HG03159 (cell line): ENCODE measurements at regions not wholly inside any gene's neighbourhood (a gene's known extent, or its start where the extent isn't known, plus 50 kb on each side); places are given as distances from the start of the nearest gene placed in this dataset.

Source experiments
- ATAC-seq: cut with Tn5 transposase; IDR thresholded peaks from one replicate; pipeline ENCODE4 v1.9.1; 2021; ENCODE audit warnings: mild to moderate bottlenecking, moderate library complexity; ENCODE audit not compliant: unreplicated experiment

DNA sequence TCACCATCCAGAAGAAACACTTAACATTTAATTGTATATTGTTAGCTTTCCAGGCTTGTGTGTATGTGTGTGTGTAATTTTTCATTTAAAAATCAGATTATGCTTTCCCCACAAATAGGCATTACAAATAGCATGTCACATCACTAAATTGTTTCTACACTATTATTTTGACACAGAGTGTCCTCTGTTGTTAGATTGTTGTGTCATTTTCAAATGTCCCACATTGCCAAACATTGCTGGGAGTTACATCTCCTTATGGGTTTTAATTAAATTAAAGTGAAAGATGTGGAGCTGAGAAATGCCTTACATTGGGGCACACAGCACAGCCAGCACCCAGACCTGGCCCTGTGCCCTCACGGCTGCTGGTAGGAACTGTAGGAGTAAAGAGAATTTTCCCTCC, 295.6 kb downstream of the ZEB1 start:
- ATAC-seq, result no peak

DNA sequence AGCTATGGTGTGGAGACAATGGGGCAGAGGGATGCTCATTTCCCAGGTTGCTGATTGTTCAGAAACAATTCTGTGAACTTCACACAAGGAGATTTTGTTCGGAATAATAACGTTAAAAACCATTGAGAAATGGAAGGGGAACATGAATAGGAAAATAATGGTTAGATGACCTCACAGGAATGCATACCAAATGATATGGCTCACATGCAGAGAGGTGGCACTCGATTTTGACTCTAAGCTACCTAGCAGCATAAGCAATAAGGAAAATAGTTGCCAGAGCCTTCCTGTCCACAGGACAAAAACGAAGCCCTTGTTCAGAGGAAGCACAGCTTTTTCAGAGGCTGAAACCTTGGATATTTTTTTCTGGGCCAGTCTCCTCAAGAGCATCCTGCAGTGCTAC, 293.1 kb downstream of the ZEB1 start:
- no peak for ATAC-seq

DNA sequence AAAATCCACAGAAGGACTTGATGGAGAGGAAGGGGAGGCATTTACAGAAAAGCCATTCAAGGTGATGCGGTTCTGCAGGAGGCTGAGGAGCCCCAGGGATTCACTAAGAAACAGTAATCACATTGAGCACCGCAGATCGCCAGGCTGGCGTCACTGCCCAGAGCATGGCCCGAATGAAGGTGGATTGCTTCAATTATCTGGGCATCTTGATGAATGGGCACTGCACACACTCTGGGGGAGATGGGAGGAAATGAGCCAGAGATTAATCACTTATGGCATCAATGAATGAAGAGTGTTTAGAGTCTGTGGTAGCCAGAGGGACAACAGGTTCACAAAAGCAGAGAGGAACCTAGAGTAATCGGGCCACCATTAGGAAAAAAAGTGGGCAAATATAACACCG, 292.1 kb downstream of the ZEB1 start:
- ATAC-seq, result no peak

DNA sequence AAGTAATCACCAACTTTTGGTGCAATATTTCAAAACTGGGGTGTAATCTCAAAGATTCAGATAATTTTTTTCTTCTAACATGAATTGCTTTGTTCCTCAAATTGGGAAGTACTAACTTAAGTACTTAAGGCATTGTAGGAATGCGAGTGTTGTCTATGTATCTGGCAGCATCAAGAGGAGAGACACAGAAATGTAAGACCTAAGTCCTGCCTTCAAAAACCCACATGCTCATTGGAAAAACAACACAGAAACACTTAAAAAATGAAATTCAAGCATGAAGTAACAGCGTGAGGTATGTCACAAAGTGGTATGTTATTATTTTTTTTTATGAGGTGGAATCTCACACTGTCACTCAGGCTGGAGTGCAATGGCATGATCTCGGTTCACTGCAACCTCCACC, 288.5 kb downstream of the ZEB1 start:
- no peak for ATAC-seq

DNA sequence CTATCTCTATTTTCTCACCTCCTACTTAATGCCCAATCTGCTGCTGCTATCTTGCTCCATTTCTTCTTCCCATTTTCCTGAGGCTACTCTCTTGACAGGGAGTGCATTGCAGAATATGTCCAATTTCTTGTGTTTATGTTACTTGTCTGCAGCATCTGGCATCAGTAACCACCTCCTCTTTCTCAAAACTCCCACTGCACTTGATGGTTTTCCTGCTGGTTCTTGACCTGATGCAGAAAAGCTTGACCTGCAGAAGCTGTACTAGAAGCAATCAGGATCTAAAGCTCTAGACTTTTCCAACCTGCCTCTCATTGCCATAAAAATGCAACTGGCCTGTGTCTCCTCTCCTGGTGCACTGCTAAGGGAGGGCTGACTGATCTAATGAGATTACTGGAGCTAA, 287.8 kb downstream of the ZEB1 start:
- no peak for ATAC-seq

DNA sequence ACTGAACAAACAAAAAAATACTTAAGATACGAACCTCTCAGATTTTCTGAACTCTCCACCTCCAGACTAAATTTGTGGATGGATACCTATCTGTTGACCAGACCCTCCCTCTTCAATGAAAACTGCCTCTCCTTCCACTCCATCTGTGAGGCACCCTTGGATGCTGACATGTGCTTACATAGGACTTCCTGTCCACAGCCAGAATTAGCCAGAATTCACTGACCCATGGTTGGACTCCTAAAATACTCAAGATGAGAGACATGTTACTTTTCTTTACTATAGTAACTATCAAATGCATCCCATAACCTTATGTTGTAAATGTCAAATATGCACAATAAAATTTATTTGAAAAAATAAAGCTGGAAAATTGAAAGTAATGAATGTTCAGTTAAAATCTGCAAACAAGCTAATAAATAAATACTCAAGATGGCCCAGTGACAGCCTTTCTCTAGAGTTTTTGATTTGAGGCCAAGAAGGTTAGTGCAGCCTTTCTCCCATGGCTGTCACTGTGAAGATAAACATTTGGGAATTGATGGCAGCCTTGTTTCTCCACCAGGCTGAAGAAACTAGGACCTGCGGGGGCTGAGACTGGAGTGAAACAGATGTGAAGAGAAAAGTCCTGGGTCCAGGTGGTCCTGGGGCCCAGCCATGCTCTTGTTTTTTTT, 287.0 kb downstream of the ZEB1 start:
- ATAC-seq, result no peak

DNA sequence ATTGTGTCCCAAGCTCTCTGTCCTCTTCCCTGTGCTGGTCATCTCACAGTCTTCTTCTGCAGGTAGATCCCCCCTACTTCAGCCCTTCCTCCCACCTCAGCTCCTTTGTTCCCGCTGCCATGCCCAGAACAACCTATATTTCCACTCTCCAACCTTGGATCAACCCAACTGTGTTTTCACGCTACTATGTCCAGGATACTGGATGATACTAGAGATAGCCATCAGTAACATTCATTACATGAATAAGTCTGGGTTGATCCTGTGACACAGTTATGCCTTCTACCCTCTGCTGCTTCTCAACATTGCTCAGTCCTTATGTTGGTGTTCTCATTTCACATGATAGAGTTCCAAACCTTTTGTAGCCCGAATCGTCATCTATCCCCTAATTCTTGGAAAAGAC, 286.4 kb downstream of the ZEB1 start:
- no peak for ATAC-seq

DNA sequence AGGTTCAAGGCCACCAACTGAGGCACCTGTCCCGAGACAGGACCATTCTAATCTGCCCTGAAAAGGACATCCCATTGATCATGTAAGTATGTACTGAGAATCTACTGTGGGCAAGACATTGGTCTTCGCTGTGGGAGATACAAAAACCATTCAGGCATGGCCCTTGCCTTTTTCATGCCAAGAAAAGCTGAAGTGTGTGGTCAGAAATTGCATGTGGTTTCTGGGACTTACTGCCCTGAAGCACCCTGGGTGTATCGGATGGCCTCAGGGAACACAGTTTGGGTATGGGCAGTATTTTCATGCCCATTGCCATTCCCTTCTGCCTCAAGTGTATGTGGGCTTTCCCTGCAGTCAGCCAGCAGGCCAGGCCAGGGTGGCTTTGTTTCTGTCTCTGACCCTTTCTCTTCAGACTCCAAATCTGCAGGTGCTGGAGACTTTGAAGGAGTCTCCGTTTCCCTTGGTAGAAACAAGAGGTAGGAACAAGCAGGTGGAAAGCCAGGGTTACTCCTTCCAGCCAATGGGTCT, 285.7 kb downstream of the ZEB1 start:
- ATAC-seq, result no peak

DNA sequence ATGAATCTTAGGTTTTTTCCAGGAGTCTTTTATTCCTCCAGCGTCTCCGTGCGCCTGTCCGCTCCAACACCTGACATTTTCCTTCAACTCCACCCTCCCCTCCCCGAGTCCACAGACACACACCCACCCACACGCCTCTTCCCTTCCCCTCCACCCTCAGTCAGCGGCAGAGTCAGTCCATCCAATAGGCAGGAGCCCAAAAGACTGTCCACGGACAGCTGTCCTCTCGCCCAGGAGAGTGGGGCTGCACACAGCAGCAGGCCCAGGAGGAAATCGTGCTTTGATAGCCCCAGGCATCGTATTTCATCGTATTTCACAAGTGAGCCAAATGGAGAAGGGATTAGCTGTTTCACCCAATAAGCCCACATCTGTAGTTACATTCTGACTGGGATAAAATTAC, 285.1 kb downstream of the ZEB1 start:
- no peak for ATAC-seq

DNA sequence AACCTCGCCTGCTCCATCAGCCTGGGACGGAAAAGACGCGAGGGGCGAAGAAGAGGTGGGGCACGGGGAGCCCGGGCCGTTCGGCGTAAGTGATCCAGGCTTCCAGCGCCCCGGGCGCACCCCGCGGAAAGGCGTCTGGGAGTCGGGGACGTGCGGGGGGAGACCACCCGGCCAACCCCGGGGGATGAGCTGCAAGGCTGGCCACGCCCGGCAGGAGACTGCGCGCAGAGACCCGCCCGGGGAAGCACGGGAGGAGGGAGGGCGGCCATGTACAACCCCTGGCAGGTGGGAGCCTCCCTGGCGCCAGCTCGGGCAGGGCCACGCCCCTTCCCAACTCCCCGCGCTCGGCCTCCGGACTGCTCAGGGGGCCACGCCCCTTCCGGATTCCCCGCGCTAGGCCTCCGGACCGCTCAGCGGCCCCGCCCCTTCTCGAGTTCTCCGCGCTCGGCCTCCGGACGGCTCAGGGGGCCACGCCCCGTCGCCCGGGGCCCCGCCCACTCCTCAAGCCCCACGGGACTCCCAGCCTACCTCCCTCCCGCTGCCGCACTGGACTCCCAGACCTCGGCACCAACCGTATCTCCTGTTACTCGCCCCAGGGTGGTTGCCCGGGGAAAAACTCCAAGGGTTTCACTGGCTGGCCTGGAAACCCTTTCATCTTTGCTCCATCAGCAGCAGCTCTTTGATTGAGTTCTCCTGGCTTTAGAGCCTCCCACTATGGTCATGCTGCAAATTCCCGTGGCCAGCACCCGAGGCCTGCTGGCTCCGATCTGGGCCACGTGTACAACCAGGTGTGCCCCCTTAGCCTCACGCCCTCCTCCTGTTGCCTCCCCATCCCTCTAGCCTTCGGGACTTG, 284.4 kb downstream of the ZEB1 start:
- peak; percentile 98 for ATAC-seq

DNA sequence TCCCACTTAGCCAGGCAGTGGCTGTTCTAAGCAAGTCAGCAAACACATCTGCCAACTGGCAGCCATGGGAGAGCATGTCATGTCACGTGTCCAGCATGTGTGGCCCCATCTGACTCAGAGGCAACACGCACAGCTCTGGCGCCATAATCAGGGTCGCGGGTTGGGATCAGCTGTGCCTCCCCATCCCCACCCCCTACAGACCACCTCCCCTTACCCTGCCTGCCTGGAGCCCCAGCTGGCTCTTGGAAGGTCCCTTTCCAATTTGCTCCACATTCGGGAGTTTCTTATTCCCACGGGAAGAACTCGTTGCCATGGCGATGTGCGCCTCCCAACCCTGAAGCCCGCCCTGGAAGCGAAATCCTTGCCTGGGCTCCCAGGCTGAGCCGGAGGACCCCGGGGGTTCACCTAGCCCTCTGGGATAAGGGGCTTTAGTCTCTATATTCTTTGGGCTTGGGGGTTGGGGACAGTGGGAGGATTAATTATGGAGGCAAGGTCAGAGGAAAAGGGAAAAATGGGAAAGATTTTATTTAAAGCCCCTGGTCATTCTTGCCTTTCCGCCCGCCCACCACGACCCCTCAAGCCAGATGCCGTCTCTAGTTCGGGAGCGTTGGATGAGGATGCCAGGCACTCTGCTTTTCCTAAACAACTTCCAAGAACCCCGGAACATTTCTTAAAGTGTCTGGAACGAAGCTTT, 283.7 kb downstream of the ZEB1 start:
- ATAC-seq, result no peak

DNA sequence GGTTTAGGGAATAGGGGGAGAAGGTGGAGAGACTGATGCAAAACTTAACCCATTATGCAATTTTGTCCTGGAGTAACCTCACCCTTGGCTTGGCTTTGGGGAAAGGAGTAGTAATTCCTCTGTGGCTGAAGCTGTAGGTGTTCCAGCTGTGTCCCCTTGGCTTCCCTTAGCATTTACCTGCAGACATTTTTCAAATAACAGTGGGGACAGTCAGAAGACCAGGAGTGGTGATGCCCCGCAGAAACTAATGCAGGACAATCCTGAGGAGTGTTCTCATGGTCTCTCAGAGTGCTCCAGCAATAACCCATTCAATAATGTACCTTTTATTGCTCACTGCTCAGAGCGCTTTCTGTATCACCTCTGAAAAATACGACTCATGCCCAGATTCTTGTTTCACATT, 282.1 kb downstream of the ZEB1 start:
- ATAC-seq, result no peak

DNA sequence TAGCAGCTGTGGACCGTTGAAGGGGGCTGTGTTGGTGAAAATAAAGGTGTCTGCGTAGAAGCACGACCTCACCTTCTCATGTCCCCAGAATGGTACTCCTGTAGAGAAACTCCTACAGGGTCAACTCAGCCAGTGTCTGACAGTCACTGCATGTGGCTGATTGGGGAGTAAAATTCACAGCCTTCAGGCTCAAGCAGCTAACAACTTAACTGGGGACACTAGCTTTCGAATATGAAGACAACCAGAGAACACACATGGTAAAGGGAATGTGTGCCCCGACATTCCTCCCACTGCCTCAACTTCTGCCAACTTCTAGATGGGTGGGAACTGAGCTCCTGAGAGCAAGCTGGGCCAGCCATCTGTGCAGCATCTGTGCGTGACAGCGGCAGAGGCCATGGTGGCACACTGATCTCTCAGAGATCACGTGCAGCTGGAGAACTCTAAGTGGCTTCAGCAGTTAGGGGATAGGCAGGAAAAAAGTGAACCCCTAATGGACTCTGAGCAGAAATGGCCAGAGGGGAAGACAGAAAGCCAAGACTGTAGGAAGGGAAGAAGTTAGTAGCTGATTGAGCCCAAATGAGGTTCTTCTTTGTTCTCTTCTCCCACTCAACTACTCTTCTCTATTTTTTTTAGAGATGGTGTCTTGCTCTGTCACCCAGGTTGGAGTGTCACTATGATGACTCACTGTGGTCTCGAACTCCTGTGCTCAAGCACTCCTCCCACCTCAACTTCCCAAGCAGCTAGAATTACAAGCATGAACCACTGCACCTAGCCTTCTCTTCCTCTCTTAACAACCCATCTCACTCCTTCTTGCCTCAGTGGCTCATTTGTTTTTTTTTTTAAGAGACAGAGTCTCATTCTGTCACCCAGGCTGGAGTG, 280.8 kb downstream of the ZEB1 start:
- ATAC-seq, result no peak

DNA sequence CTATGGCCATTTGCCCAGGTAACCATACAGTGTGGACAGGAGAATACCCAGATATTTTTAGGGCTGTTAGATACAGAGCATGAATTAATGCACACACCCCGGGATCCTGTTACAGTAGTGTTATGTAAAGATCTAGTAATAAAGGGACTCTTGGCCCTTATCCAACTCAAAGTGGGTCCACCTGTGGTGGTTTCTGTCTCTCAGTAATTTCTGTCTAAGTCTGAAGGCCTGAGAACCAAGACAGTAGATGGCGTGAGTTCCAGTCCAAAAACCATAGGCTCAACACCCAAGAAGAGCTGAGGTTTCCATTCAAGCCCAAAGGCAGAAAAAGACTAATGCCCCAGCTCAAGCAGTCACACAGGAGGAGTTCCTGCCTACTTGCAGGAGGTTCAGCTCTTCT, 277.7 kb downstream of the ZEB1 start:
- no peak for ATAC-seq

DNA sequence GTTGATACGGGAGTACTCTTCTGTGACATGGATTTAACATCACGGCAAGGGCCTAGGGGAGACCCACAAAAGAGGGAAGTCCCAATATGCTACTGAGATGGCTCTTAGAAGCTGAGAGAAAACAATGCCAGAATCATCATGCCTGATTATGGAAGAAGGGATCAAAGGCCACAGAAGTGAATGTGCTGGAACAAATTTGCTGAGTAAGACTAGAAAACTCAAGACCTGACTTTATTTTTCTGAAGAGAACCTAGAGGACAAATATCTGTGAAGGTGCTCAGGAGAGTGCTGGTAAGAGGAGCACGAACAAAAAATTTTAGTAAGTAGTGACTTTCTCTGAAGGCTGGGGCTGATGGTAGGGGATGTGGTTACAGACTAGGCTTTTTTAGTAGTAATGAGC, 277.0 kb downstream of the ZEB1 start:
- no peak for ATAC-seq

DNA sequence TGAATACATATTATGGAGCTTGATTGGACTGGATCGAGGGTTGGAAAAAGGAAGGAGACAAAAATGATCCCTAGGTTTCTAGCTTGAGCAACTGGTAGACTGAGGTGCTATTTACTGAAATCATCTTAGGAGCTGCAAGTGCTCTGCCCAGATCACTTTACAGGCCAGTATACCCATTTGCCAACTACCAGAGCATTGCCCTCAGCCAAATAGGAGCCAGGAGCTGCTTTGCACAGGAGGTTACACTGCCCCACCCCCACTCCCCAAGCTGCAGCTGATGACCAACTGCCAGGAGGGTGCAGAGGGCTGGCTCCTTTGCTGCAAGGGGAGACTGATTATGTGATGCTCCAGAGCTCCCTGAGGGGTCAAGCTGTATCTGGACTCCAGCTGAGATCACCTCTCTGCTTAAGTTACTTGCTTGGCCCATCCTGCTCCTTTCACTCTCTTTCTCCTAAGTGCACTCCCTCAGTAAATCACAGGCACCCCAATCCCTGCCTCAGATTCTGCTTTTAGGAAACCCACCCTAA, 275.4 kb downstream of the ZEB1 start:
- ATAC-seq, result no peak

DNA sequence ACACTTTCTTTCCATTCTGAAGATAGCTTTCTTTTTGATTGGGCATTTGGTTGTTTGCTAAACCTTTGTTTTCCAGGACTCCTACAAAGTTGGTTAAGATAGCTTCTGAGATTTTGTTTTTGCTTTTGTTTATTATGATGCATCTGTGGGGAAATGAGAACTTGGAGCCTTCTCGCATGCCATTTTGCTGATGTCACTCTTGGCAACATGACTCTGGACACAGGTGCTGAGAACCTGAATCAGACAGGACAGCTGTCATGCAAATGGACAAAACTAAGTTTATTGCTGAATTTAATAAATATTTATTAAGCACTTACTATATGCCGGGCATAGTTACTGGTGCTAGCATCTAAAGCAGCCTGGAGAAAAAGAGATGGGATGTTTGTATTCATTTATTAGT, 274.1 kb downstream of the ZEB1 start:
- no peak for ATAC-seq

DNA sequence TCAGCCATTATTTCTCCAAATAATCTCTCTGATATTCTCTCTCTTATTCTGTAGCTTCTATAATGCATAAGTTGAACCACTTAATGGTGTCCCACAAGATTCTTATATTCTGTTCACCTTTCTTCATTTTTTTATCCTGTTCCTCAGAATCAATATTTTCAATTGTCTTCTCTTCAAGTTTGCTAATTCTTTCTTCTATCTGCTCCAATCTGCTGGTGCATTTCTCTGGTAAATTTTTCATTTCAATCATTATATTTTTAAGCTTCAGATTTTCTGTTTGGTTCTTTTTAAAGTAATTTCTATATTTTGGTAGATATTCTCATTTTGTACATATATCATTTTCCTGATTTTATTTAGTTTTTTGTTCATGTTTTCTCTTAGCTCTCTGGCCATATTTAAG, 272.6 kb downstream of the ZEB1 start:
- ATAC-seq, result no peak

DNA sequence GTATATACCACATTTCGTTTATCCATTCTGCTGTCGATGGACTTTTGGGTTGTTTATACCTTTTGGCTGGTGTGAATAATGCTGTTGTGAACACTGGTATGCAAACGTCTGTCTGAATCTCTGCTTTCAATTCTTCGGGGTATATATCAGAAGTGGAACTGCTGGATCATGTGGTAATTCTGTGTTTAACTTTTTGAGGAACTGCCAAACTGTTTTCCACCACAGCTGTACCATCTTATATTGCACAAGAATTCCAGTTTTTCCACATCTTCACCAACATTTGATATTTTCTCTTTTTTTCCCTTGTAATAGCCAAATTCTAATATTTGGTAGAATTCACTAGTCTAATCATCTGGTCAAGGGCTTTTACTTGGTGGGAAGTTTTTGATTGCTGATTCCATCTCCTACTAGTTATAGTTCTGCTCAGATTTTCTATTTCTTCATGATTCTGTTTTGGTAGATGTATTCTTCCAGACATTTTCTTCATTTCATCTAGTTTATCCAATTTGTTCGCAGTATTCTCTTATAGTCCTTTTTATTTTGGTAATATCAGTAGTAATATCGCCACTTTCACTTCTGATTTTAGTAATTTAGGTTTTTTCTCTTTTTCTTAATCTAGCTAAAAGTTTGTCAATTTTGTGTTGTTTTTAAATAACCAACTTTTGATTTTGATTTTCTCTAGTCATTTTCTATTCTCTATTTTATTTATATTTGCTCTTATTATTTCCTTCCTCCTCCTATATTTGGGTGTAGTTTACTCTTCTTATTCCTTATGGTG, 271.2 kb downstream of the ZEB1 start:
- ATAC-seq, result no peak

DNA sequence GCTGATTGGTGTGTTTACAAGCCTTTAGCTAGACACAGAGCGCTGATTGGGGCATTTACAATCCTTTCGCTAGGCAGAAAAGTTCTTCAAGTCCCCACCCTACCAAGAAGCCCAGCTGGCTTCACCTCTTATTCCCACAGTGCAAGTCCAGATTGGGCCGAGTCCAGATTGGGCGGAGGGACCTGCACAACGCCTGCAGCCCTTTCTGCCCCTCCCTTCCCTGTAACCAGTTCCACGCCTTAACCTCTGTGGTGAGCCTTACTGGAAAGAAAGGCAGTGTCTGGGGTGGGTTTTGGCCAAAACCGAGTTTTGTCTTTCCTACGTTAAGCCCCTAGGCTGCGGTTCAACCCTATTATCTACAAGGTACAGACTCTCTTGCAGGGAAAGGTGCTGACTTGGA, 268.7 kb downstream of the ZEB1 start:
- no peak for ATAC-seq
